HG02763 (cell line): ENCODE measurements at regions not wholly inside any gene's neighbourhood (a gene's known extent, or its start where the extent isn't known, plus 50 kb on each side); places are given as distances from the start of the nearest gene placed in this dataset.
"Not testable (repeated sequence)": the region's sequence is repeated elsewhere in the genome, so short reads cannot be mapped to it uniquely, and the experiment has no call there.

Experiments used
- ATAC-seq: cut with Tn5 transposase; IDR thresholded peaks from one replicate; pipeline ENCODE4 v1.9.1; 2021; ENCODE audit warnings: mild to moderate bottlenecking, moderate library complexity; ENCODE audit not compliant: unreplicated experiment

- no peak for ATAC-seq
Measured at GRCh38 chr4:104649631-104650030, 154.9 kb upstream of the CXXC4 start.

- ATAC-seq = not testable (repeated sequence)
Measured at GRCh38 chr4:104662269-104662668, 167.6 kb upstream of the CXXC4 start.

- ATAC-seq = no peak
Measured at GRCh38 chr4:104677116-104677515, 182.4 kb upstream of the CXXC4 start.

- ATAC-seq = no peak
Measured at GRCh38 chr4:104682311-104682710, 187.6 kb upstream of the CXXC4 start.

- ATAC-seq = no peak
Measured at GRCh38 chr4:104693601-104694201, 199.0 kb upstream of the CXXC4 start.

- ATAC-seq = no peak
Measured at GRCh38 chr4:104716584-104716983, 221.9 kb upstream of the CXXC4 start.

GRCh38 chr4:104719539-104720230 lies 225.0 kb upstream of the CXXC4 start:
- ATAC-seq = peak; percentile 94

- ATAC-seq = no peak
Measured at GRCh38 chr4:104722467-104722866, 227.8 kb upstream of the CXXC4 start.

GRCh38 chr4:104726002-104726401 lies 231.3 kb upstream of the CXXC4 start:
- ATAC-seq = no peak

GRCh38 chr4:104727643-104728042 lies 232.9 kb upstream of the CXXC4 start:
- no peak for ATAC-seq

GRCh38 chr4:104728380-104729122 lies 233.9 kb upstream of the CXXC4 start:
- no peak for ATAC-seq

- ATAC-seq = no peak
Measured at GRCh38 chr4:104732766-104733165, 238.1 kb upstream of the CXXC4 start.

GRCh38 chr4:104735174-104735573 lies 240.5 kb upstream of the CXXC4 start:
- no peak for ATAC-seq

- no peak for ATAC-seq
Measured at GRCh38 chr4:104740161-104740560, 245.5 kb upstream of the CXXC4 start.

- ATAC-seq = peak; percentile 98
Measured at GRCh38 chr4:104743215-104743653, 248.5 kb upstream of the CXXC4 start.

- no peak for ATAC-seq
Measured at GRCh38 chr4:104747635-104748034, 252.9 kb upstream of the CXXC4 start.

GRCh38 chr4:104749062-104749461 lies 254.4 kb upstream of the CXXC4 start:
- peak; percentile 41 for ATAC-seq

GRCh38 chr4:104750008-104750407 lies 255.3 kb upstream of the CXXC4 start:
- no peak for ATAC-seq

GRCh38 chr4:104751468-104751867 lies 256.8 kb upstream of the CXXC4 start:
- no peak for ATAC-seq

GRCh38 chr4:104752337-104752736 lies 257.6 kb upstream of the CXXC4 start:
- ATAC-seq = peak; percentile 70

- peak; percentile 38 for ATAC-seq
Measured at GRCh38 chr4:104756837-104757236, 262.1 kb upstream of the CXXC4 start.

GRCh38 chr4:104758574-104758973 lies 263.9 kb upstream of the CXXC4 start:
- ATAC-seq = no peak
